GM18870 (cell line): ENCODE measurements at regions not wholly inside any gene's neighbourhood (a gene's known extent, or its start where the extent isn't known, plus 50 kb on each side); places are given as distances from the start of the nearest gene placed in this dataset.

Experiments
- ATAC-seq: cut with Tn5 transposase; IDR thresholded peaks from one replicate; pipeline ENCODE4 v1.9.1; 2021; ENCODE audit warnings: moderate library complexity; ENCODE audit not compliant: unreplicated experiment

DNA sequence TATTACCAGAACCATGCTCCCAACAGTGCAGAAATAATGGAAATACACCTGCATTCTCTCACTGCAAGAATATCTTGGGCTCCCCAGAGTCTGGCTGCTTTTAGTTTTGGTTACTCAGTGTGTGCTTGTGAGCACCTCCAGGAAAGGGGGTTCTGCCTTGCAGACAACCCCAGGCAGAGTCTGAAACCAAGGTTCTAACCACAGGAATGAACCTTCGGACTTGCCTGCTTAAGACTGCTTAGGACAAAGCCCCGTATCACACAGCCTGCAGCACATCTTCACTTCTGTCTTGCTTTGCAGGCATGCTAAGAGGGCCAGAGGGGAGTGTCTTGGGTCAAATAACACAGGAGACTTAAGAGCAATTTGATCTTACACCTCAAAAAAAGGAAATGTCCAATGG lies 94.8 kb upstream of the SPATA31C2 start:
- ATAC-seq = no peak

DNA sequence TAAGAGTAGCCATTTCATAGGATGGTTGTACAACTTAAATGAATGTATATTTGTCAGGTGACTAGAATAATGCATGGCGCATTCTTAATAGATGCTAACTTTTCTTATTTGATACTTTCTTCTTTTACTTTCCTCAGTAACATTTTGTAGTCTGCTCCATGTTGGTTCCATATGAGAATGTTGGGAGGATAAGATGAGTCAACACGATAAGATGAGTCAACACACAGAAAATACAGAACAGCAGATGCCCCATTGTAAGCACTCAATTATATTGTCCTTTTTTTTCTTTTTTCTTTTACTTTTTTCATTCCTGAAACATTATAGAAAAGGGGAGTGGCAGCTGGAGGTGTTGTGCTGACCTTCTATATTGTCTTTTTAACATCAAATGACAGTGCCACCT lies 92.3 kb upstream of the SPATA31C2 start:
- no peak for ATAC-seq

DNA sequence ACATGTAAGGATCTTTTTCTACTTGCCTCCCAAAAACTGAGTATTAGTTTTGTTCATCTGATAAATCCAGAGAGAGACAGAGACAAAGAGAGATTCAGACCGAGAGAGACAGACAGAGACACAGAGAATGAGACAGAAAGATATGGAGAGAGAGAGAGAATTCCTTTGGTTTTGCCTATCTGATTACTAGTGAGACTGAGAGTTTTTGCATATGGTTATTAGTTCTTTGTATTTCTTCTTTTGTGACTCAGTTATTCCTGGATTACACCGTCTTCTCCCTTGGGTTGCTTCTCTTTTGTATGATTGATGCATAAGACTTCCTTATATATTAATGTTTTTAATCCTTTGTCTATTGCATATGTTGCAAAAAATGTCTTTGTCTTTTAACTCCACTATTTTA lies 91.2 kb upstream of the SPATA31C2 start:
- no peak for ATAC-seq

DNA sequence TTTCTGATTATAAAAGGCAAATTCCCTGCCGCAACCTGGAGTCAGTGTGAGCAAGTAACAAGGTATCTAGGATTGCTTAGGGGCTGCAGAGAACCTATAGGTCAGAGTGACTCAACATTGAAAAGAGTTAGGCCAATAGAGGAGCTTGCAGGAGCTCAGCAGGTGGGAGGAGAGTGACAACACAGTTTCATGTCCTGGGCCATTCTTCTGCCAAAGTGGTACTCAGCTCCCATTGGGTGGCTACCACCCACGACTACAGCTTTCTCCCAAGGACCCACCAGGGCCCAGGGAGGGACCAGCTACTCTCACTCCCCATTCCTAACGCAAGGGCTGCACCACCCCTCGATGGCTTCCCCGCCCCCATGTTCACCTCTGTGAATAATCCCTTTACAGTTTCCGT lies 86.7 kb upstream of the SPATA31C2 start:
- no peak for ATAC-seq

DNA sequence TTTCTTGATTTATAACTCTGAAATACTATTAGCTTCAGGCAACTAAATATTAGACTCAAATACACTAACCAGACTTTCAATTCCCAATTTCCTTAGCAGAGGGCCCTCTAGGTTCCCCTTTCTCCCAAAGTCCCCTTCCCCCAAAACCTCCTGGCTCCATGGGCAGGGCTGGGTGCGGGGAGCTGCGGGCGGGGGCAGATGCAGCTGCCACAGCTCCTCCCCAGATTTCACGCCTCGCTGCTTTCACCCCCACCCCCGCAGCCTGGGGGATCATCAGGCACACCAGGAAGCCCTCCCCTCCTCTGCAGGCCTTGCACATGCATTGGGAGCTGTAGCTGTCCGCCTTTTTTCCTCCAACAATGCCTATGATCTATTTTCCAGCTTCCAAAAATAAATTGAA lies 82.8 kb upstream of the SPATA31C2 start:
- ATAC-seq = no peak

DNA sequence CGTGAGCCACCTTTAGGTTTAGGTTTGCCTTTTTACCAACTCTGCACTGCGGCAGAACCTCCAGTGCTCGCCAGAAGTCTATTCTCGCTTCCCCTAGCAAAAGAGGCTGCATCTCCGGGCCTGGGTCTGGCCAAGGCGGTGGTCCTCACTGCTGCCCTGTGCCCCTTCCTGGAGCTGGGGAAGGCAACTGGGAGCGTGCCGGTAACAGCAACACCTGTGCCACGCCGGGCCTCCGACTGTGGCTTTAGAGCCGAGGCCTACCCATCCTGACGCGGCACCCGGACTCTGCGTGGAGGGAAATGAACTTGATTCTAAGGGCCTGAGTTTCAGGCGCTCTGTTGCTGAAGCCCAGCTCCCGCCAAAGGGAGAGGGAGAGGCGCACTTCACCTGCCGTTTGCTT lies 82.4 kb upstream of the SPATA31C2 start:
- no peak for ATAC-seq

DNA sequence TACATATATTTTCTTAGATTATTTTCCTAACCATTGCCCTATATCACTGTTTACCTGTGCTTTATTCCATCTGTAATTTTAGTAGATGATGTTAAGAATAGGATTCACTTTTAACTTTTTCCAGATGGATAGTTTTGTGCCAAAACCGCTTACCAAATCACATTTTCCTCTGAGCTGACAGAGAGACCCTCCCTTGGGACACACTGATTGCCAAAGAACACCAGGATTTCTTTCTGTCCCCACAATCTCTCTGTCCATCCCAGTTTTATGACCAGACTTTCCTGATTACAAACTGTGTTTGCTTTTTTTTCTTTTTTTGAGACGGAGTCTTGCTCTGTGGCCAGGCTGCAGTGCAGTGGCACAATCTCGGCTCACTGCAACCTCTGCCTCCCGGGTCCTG lies 81.3 kb upstream of the SPATA31C2 start:
- no peak for ATAC-seq

DNA sequence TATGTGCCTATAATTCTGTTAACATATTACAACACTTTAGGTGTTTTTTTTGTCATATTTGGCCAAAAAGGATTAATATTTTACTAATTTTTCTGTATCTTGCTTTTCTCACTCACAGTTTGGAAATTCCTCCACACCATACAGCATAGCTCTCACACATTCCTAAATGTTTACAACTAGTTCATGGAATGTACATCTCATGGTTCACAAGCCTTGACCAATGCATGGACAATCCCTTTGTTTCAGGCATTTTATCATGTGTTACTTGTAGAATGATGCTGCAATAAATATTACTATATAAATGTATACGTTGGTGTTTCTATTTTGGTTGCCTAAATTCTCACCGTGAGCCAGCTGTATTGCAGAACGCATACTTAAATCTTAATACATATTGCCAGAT lies 80.5 kb upstream of the SPATA31C2 start:
- no peak for ATAC-seq

DNA sequence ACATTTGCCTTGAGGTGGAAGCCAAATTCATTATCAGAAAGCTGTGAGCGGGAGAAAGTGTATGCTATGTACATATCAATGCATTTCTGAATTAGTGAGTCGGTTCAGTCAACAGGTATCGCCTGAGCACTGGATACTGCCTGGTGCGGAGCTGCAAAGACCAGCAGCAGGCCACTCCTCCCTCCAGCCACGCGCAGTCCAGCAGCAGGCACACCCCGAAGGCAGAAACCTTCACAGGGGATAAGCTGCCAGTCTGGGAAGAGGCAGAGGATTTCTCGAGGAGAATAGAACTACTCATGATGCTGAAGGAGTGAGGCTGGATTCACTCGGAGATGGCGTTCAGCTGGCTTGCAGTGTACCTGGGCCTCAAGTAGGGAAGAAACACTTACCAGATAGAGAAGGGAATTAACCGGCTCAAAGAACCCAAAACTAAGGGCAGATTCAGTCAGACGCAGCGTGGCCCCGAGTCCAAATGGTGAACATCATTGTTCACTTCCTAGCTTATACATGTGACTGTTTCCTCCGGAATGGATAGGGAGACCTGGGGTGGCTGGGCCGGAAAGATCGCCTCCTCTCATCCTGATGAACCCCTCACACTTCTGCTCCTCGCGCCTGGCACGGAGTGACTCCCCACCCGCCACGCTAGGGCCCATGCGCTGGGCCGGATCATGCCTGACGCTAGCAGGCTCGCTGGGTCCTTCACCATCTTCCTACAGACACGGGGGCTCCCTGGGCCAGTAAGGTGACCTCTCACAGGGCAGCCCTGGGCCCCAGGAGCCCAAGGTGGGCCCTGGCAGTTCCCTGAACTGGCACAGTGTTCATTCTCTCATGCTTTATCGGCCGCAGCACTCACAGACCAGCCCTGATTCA lies 78.1 kb upstream of the SPATA31C2 start:
- no peak for ATAC-seq

DNA sequence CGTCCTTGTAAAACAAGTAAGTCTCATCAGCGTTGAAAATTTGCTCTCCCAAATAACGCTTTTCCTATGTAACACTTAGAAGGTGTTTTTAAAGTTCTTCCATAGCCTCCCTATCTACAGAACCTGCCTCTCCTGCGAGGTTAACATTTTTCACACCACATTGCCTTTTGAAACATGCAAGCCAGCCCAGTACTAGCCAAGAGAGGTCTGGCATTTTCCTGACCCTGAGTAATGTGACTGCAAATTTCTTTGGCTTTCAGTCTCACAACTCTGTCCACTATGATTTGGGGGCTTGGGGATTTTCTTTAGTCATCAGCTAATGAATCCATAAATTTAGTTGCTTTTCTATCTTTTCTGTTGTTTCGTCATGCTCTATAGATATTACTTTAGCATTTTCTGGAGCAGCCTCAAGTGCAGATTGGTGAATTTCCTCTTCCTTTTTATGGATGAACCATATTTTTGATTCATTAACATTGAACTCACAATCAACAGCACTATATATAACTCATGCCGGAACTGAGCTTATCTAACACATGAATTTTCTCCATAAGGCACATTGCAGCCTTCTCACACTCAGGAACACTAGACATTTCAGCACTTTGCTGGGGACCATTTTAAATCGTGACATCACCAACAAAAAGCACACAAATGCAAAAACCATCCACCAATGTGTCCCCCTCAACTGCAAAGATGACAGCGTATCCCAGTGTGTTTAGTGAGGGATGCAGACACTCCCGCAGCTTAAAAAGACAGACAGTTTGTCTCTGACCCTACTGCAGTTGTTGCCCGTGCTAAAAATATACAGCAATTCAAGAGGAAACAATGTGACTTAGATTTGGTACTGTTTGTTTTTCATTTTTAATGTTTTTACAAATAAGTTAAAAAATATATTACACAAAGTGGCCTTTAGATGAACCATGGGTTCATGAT lies 77.2 kb upstream of the SPATA31C2 start:
- no peak for ATAC-seq

DNA sequence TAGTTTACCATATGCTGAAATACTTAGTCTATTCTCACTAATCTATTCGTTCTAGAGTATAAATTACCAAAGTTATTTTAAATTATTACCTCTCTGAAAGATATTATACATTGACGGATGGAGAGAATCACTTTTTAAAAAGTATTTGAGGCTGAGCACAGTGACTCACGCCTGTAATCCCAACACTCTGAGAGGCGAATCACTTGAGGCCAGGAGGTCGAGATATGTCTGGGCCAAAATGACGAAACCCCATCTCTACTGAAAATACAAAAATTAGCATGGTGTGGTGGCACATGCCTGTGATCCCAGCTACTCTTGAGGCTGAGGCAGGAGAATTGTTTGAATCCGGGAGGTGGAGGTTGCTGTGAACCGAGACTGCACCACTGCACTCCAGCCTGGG lies 64.0 kb upstream of the SPATA31C2 start:
- ATAC-seq = no peak

DNA sequence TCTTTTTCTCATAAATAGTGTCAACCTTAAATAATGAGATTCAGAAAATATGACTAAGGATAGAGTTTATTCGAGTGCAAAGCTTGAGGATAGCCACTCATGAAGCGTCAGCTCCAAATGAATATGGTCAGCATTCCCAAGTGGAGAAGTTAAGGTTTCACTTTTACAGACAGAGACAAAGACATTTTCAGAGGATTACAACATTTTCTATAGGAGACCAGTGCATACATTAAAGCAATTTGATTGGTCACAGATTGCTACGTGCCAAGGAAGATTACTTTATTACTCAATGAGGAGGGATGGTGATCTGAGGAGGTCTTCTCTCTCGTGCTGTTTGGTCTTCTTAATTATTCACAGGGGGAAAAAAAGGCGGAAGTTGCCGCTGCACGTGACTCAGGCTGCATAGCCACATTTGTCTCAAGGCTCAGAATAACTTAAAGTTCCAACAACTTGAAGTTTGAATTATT lies 60.1 kb upstream of the SPATA31C2 start:
- no peak for ATAC-seq

DNA sequence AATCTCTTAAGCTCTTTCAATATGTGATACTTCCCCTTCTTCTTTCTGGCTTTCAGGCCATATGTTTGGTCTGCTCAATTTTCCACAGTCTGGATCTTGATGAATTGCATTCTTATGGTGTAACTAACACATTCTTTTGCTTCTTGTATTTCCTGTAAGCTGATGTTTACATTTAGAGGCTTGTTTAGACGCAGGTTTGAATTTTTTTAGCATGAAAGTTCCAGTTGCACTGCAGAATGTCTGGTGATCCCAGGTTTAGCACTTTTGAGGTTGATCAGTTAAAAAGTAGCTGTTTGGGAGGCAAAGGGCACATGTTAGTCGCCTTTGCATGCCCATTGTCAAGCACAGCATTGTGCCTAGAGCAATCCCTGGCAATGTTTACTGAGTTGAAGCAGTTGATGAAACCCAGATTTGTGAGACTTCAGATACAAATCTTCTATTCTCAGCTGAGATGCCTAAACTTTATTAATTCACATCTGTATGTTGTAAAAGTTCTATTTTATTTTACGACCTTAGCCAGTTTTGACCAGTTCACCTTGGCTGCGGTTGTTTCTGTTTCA lies 59.6 kb upstream of the SPATA31C2 start:
- ATAC-seq = no peak

DNA sequence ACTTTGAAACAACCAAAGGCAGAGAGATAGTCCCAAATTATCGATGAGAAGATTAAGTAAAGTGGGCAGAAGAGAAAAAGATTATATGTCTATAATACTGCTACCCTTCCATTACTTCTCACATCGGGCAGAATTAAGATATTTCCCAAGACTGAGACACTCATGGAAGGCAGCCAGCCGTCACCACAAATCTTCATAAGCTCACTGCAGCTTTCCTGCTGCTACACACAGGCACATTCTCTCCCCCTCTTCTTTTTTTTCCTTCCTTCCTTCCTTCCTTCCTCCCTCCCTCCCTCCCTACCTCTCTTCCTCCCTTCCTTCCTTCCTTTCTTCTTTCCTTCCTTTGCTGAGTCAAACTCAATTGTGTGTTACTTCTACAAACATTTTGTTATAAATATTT lies 58.7 kb upstream of the SPATA31C2 start:
- ATAC-seq = no peak

DNA sequence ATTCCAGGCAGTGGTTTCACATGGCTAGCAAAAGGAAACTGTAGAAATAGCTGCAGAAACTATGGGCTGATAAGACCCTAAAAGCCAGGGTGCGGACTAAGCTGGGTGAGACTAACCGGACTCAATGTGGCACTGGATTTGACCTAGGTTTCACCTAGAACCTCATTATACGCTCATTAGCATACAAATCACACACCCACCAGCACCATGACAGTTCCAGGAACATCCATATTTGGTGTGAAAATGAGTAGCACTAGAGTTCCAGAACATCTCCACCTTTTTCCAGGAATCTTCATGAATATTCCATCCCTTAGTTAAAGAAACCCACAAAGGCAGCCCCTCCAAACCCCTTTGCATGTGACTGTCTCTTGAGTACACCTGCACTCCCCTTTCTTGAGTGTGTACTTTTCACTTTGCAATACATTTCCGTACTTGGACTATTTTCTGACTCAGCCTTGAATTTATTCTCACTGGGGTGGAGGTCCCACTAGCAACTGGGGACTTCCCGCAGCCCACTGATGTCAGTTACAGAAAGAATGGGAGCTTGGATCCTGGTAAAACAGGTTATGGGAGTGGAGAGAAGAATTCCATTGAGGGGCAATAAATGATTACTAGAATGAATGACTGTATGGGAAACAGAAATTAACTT lies 58.0 kb upstream of the SPATA31C2 start:
- no peak for ATAC-seq

DNA sequence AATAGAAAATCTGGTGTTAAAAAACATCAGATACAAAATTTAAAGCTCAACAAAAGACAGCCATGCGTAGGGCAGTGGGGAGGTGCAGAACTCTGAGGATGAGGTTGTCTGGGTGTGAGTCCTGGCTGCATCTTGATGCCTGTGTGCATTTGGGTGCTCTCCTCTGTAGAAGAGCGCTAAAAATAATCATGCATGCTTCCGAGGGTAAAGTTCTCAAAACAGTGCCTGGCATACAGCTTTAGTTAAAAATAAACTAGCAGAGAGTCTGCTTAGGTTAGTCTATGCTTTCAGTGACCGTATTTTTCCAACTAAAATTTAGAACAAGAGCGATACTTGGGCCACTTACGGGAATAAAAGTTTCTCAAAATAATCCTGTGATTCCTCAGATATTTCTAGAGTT lies 55.5 kb upstream of the SPATA31C2 start:
- no peak for ATAC-seq

DNA sequence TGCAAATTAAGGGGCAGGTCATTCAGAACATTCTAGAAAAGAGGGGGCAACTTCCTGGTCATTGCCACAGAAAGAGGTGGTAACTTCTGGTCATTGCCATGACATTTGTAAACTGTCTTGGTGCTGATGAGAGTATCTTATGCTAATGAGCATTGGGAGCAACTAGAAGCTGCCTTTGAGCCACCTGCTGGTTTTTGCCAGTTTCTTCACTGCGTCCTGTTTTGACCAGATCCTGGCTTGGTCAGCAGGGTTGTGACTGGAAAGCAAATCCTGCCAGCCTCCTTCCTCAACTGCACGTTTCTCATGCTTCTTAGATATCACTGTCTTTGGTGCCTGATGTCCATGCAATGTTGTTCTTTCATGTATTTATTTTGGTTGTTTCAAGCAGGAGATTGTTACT lies 53.2 kb upstream of the SPATA31C2 start:
- no peak for ATAC-seq

DNA sequence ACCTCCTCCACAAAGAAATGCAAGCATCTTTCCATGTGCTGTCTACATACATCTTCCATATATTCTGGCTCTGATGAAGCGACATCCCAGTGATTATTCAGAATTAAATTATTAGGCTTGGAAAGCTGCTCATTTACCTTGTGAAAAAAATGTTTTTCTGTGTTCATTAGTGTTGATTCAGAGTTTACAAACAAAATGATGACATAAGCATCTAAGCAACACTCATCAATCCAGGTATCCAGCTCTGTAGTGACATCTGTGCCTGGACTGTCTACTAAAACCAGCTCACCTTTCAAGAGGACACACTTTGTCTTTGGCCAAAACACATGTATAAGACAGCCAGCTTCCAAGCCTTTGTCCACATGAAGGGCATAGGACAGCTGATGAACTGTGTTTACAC lies 51.1 kb upstream of the SPATA31C2 start:
- ATAC-seq = no peak
